ENCODE measurements at regions not wholly inside any gene's neighbourhood (a gene's known extent, or its start where the extent isn't known, plus 50 kb on each side); places are given as distances from the start of the nearest gene placed in this dataset.

DNA sequence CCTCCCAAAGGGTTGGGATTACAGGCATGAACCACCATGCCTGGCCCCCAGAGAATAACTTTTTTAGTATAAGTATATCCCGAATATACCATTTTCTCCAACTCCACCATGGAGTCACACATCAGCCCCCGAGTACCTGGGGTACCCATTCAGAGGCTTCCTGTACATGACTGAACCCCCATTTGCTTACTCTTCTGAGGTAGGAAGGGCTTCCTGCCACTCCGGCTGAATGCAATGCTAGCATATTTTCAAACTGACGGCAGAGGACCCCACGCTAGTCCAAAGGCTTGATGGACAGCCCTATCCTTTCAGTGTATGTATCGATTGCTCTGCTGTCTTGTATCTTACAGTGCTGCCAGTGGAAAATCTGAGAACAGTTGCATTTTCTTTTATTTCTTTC lies 220.6 kb upstream of the SH3BP4 start:
- Histone ChIP-seq H3K18ac (ENCODE audit: low read depth in 1 of 2, low read length in 2 of 2) (no peak overlapping the region), H2BK5ac (ENCODE audit: low read depth, low read length, poor library complexity, severe bottlenecking) (no peak overlapping the region), H3K4me3 (ENCODE audit: insufficient read depth in 1 of 2, low read depth in 1 of 2, low read length in 2 of 2) (no peak overlapping the region), H3K4ac (ENCODE audit: low read depth in 1 of 2, low read length in 2 of 2) (no peak overlapping the region), H2BK120ac (ENCODE audit: low read depth, low read length) (no peak overlapping the region), H4K91ac (ENCODE audit: low read length) (no peak overlapping the region), H3K27ac (ENCODE audit: low read length, poor library complexity, severe bottlenecking) (no peak overlapping the region), H4K8ac (ENCODE audit: low read length) (no peak overlapping the region), H3K9ac (ENCODE audit: low read length) (no peak overlapping the region), H3K4me1 (ENCODE audit: control insufficient read depth, insufficient read depth, low read depth, low read length) (peaks cover 6% of the 10 kb centered on the region), H3K23ac (ENCODE audit: low read length in 2 of 2) (no peak overlapping the region), H3K9me3 (ENCODE audit: control insufficient read depth, low read length) (peaks cover 9% of the 10 kb centered on the region), H3K27me3 (ENCODE audit: control insufficient read depth in 1 of 2, insufficient read depth in 1 of 2, low read length in 2 of 2) (no peaks in the 10 kb centered on the region), H2BK15ac (ENCODE audit: low read depth, poor library complexity, severe bottlenecking) (no peak overlapping the region), H2AK5ac (ENCODE audit: low read length, severe bottlenecking) (peak overlapping the region; percentile 17), H3K14ac (ENCODE audit: low read length in 2 of 2) (no peak overlapping the region), H3K4me2 (ENCODE audit: low read length, poor library complexity, severe bottlenecking) (no peak overlapping the region), H2BK12ac (ENCODE audit: low read length in 2 of 2) (no peak overlapping the region), H3K79me1 (replicated peaks; ENCODE audit: low read length, poor library complexity, severe bottlenecking) (no peaks in the 10 kb centered on the region), H3K36me3 (ENCODE audit: control insufficient read depth in 1 of 2, insufficient read depth in 2 of 2, low read depth in 1 of 2, low read length in 2 of 2) (no peaks in the 10 kb centered on the region), H2AFZ (ENCODE audit: low read depth, low read length) (no peak overlapping the region)
- DNase-seq: no peak
- 95% methylated on average over 6 of the region's 6 CpGs for WGBS

DNA sequence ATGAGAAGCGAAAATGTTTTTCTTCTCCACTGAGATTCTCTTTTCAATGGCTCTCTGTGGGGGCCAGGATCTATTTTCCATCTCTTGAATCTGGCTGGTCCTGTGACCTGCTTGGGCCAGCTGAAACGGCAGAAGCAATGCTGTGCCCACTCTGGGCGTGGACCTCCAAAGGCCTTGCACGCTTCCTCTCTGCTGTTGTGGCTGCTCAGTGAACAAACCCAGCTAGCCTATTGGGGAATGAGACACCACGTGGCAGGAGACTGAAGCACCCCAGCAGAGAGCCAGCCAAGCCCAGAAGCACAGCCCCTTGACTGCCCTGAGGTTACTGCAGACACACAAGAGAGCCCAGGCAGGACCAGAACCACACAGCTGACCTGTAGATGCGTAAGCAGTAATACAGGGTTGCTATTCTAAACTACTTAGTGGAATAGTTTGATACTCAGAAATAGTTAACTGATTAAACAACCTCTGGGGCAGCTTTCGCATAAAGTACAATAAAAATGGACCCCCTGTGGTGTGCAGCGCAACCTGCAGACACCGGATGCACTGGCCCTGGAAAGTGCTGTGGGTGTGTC lies 221.7 kb upstream of the SH3BP4 start:
- Histone ChIP-seq H3K4ac (ENCODE audit: low read depth in 1 of 2, low read length in 2 of 2) (no peak overlapping the region), H2AK5ac (ENCODE audit: low read length, severe bottlenecking) (peak overlapping the region; percentile 57), H2BK15ac (ENCODE audit: low read depth, poor library complexity, severe bottlenecking) (no peak overlapping the region), H2AFZ (ENCODE audit: low read depth, low read length) (no peak overlapping the region), H3K4me2 (ENCODE audit: low read length, poor library complexity, severe bottlenecking) (no peak overlapping the region), H4K91ac (ENCODE audit: low read length) (peak overlapping the region; percentile 20), H3K27ac (ENCODE audit: low read length, poor library complexity, severe bottlenecking) (peak overlapping the region; percentile 60), H3K18ac (ENCODE audit: low read depth in 1 of 2, low read length in 2 of 2) (no peak overlapping the region), H3K14ac (ENCODE audit: low read length in 2 of 2) (no peak overlapping the region), H3K36me3 (ENCODE audit: control insufficient read depth in 1 of 2, insufficient read depth in 2 of 2, low read depth in 1 of 2, low read length in 2 of 2) (no peaks in the 10 kb centered on the region), H3K4me3 (ENCODE audit: insufficient read depth in 1 of 2, low read depth in 1 of 2, low read length in 2 of 2) (no peak overlapping the region), H3K79me1 (replicated peaks; ENCODE audit: low read length, poor library complexity, severe bottlenecking) (no peaks in the 10 kb centered on the region), H4K8ac (ENCODE audit: low read length) (peak overlapping the region; percentile 76), H3K27me3 (ENCODE audit: control insufficient read depth in 1 of 2, insufficient read depth in 1 of 2, low read length in 2 of 2) (no peaks in the 10 kb centered on the region), H2BK120ac (ENCODE audit: low read depth, low read length) (no peak overlapping the region), H3K4me1 (ENCODE audit: control insufficient read depth, insufficient read depth, low read depth, low read length) (peaks cover 6% of the 10 kb centered on the region), H2BK12ac (ENCODE audit: low read length in 2 of 2) (peak overlapping the region in 1 of 2 experiments; percentile 19), H2BK5ac (ENCODE audit: low read depth, low read length, poor library complexity, severe bottlenecking) (peak overlapping the region; percentile 81), H3K9ac (ENCODE audit: low read length) (no peak overlapping the region), H3K23ac (ENCODE audit: low read length in 2 of 2) (no peak overlapping the region), H3K9me3 (ENCODE audit: control insufficient read depth, low read length) (peaks cover 4% of the 10 kb centered on the region)
- 86% methylated on average over 8 of the region's 9 CpGs for WGBS
- DNase-seq: no peak

- no peak overlapping the region for H3K4ac ChIP-seq (ENCODE audit: low read depth in 1 of 2, low read length in 2 of 2)
- H2BK15ac ChIP-seq (ENCODE audit: low read depth, poor library complexity, severe bottlenecking): no peak overlapping the region
- no peak overlapping the region for H3K4me3 ChIP-seq (ENCODE audit: insufficient read depth in 1 of 2, low read depth in 1 of 2, low read length in 2 of 2)
- no peak overlapping the region for H2AFZ ChIP-seq (ENCODE audit: low read depth, low read length)
- WGBS: 80% methylated on average over 1 of the region's 1 CpG
- H3K36me3 ChIP-seq (ENCODE audit: control insufficient read depth in 1 of 2, insufficient read depth in 2 of 2, low read depth in 1 of 2, low read length in 2 of 2): no peaks in the 10 kb centered on the region
- H3K9ac ChIP-seq (ENCODE audit: low read length): peak overlapping the region; percentile 26
- H3K79me1 ChIP-seq (replicated peaks; ENCODE audit: low read length, poor library complexity, severe bottlenecking): no peaks in the 10 kb centered on the region
- H3K4me1 ChIP-seq (ENCODE audit: control insufficient read depth, insufficient read depth, low read depth, low read length): peaks cover 6% of the 10 kb centered on the region
- no peak overlapping the region for H3K18ac ChIP-seq (ENCODE audit: low read depth in 1 of 2, low read length in 2 of 2)
- no peak overlapping the region for H3K14ac ChIP-seq (ENCODE audit: low read length in 2 of 2)
- no peak for DNase-seq
- no peak overlapping the region for H2BK120ac ChIP-seq (ENCODE audit: low read depth, low read length)
- no peak overlapping the region for H2AK5ac ChIP-seq (ENCODE audit: low read length, severe bottlenecking)
- H2BK5ac ChIP-seq (ENCODE audit: low read depth, low read length, poor library complexity, severe bottlenecking): no peak overlapping the region
- no peak overlapping the region for H4K91ac ChIP-seq (ENCODE audit: low read length)
- H3K27me3 ChIP-seq (ENCODE audit: control insufficient read depth in 1 of 2, insufficient read depth in 1 of 2, low read length in 2 of 2): no peaks in the 10 kb centered on the region
- no peak overlapping the region for H2BK12ac ChIP-seq (ENCODE audit: low read length in 2 of 2)
- no peak overlapping the region for H3K23ac ChIP-seq (ENCODE audit: low read length in 2 of 2)
- no peak overlapping the region for H3K27ac ChIP-seq (ENCODE audit: low read length, poor library complexity, severe bottlenecking)
- H3K4me2 ChIP-seq (ENCODE audit: low read length, poor library complexity, severe bottlenecking): no peak overlapping the region
- no peak overlapping the region for H4K8ac ChIP-seq (ENCODE audit: low read length)
- no peaks in the 10 kb centered on the region for H3K9me3 ChIP-seq (ENCODE audit: control insufficient read depth, low read length)
Observed at GRCh38 chr2:234725528-234726264, 226.1 kb upstream of the SH3BP4 start.

DNA sequence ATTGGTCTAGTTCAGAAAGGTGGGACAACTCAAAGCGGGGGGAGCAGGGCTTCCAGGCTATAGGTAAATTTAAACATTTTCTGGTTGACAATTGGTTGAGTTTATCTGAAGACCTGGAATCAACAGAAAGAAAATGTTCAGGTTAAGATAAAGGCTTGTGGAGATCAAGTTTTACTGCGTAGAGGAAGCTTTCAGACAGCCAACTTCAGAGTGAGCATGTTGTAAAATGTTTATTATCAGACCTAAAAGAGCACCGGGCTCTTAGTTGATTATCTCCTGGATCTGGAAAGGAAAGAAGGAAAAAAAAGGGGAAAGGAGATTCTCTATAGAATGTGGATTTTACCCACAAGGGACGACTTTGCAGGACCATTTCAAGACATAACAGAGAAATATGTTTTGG lies 227.0 kb upstream of the SH3BP4 start:
- no peaks in the 10 kb centered on the region for H3K9me3 ChIP-seq (ENCODE audit: control insufficient read depth, low read length)
- H4K91ac ChIP-seq (ENCODE audit: low read length): no peak overlapping the region
- H2BK15ac ChIP-seq (ENCODE audit: low read depth, poor library complexity, severe bottlenecking): no peak overlapping the region
- 54% methylated on average over 4 of the region's 4 CpGs for WGBS
- no peak overlapping the region for H3K9ac ChIP-seq (ENCODE audit: low read length)
- no peaks in the 10 kb centered on the region for H3K27me3 ChIP-seq (ENCODE audit: control insufficient read depth in 1 of 2, insufficient read depth in 1 of 2, low read length in 2 of 2)
- no peak overlapping the region for H2AFZ ChIP-seq (ENCODE audit: low read depth, low read length)
- no peak overlapping the region for H3K14ac ChIP-seq (ENCODE audit: low read length in 2 of 2)
- H4K8ac ChIP-seq (ENCODE audit: low read length): no peak overlapping the region
- no peak overlapping the region for H3K4ac ChIP-seq (ENCODE audit: low read depth in 1 of 2, low read length in 2 of 2)
- H3K27ac ChIP-seq (ENCODE audit: low read length, poor library complexity, severe bottlenecking): no peak overlapping the region
- no peak for DNase-seq
- H2BK5ac ChIP-seq (ENCODE audit: low read depth, low read length, poor library complexity, severe bottlenecking): no peak overlapping the region
- no peak overlapping the region for H3K18ac ChIP-seq (ENCODE audit: low read depth in 1 of 2, low read length in 2 of 2)
- no peak overlapping the region for H2BK12ac ChIP-seq (ENCODE audit: low read length in 2 of 2)
- no peak overlapping the region for H2AK5ac ChIP-seq (ENCODE audit: low read length, severe bottlenecking)
- H3K4me2 ChIP-seq (ENCODE audit: low read length, poor library complexity, severe bottlenecking): no peak overlapping the region
- no peak overlapping the region for H3K4me3 ChIP-seq (ENCODE audit: insufficient read depth in 1 of 2, low read depth in 1 of 2, low read length in 2 of 2)
- no peaks in the 10 kb centered on the region for H3K79me1 ChIP-seq (replicated peaks; ENCODE audit: low read length, poor library complexity, severe bottlenecking)
- H3K36me3 ChIP-seq (ENCODE audit: control insufficient read depth in 1 of 2, insufficient read depth in 2 of 2, low read depth in 1 of 2, low read length in 2 of 2): no peaks in the 10 kb centered on the region
- H3K23ac ChIP-seq (ENCODE audit: low read length in 2 of 2): no peak overlapping the region
- H2BK120ac ChIP-seq (ENCODE audit: low read depth, low read length): no peak overlapping the region
- no peaks in the 10 kb centered on the region for H3K4me1 ChIP-seq (ENCODE audit: control insufficient read depth, insufficient read depth, low read depth, low read length)

All from mesenchymal stem cell (in vitro differentiated cells and primary cell).